Astrocyte of the cerebellum (primary cell): ENCODE measurements at regions not wholly inside any gene's neighbourhood (a gene's known extent, or its start where the extent isn't known, plus 50 kb on each side); places are given as distances from the start of the nearest gene placed in this dataset.

Experiments
- DNase-seq: peaks from one replicate; pipeline ENCODE4 v3.0.0-alpha.2; 2011; ENCODE audit warnings: low read depth
- H3K4me3 ChIP-seq: 2 replicates; pipeline ENCODE4 v1.5.1; 2011; ENCODE audit warnings: mild to moderate bottlenecking, low read depth, low read length, moderate library complexity
- in situ Hi-C: cut with HindIII; loops from 2 replicates; pipeline ENCODE4 v1.10.0; 2017; ENCODE audit warnings: low sequenced_read_pairs
- TF ChIP-seq, protein P1 (sequence below): IDR thresholded peaks from 2 replicates; pipeline ENCODE4 v1.5.1; 2012; ENCODE audit warnings: low read length, low read depth, moderate library complexity, mild to moderate bottlenecking; ENCODE audit errors: missing control alignments

DNA sequence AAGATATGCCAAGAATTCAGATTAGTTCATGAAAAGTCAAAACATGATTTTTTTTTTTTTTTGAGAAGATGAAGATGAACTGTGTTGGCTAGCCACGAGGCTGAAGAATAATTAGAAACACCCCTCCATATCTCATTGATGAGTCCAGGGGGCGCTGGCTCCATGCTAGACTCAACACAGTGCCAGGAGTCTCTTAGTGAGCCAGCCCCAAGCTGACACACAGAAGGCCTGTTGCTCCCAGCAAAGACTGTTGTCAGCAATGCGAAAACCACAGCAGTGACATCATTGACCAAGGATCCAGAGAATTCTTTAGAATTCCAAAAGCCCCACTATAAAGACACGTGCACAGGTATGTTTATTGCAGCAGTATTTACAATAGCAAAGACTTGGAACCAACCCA is 185.2 kb downstream of the ANXA2 start:
- DNase-seq = no peak
- TF ChIP-seq, protein P1, sequence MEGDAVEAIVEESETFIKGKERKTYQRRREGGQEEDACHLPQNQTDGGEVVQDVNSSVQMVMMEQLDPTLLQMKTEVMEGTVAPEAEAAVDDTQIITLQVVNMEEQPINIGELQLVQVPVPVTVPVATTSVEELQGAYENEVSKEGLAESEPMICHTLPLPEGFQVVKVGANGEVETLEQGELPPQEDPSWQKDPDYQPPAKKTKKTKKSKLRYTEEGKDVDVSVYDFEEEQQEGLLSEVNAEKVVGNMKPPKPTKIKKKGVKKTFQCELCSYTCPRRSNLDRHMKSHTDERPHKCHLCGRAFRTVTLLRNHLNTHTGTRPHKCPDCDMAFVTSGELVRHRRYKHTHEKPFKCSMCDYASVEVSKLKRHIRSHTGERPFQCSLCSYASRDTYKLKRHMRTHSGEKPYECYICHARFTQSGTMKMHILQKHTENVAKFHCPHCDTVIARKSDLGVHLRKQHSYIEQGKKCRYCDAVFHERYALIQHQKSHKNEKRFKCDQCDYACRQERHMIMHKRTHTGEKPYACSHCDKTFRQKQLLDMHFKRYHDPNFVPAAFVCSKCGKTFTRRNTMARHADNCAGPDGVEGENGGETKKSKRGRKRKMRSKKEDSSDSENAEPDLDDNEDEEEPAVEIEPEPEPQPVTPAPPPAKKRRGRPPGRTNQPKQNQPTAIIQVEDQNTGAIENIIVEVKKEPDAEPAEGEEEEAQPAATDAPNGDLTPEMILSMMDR = no peak
- H3K4me3 ChIP-seq = no peak overlapping the region
- in situ Hi-C loops = loop anchor here (5.0 kb wide), 1 partner anchor 45 kb away; no protein-coding TSS in a partner anchor

DNA sequence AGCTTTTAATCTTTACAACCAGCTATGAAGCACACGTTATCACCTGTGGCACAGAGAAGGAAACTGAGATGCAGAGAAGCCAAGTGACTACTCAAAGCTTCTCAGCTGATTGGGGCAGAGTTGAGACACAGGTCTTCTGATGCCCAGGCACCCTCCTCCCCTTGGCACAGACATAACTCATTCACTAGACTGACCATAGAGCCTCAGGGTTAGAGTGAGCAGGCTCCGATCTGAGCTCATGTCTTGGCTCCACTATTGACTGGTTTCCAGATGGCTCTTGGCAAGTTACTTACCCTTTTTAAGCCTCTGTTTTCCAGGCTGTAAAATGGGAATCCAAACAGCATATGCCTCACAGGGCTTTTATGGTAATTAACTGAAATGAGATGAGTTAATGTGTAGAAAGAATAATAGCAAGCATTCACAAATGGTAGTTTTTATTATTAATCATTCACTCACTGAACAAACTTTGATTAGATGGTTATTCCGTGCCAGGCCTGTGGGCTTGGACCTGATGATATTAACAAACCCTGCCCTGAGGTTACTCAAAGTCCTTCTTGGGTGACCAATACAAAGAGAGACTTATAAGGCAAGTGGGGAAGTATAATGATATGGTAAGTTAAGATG is 184.3 kb downstream of the ANXA2 start:
- in situ Hi-C loops = loop anchor here (5.0 kb wide), 1 partner anchor 44 kb away; no protein-coding TSS in a partner anchor
- no peak overlapping the region for H3K4me3 ChIP-seq
- no peak for DNase-seq
- TF ChIP-seq, protein P1 = no peak

DNA sequence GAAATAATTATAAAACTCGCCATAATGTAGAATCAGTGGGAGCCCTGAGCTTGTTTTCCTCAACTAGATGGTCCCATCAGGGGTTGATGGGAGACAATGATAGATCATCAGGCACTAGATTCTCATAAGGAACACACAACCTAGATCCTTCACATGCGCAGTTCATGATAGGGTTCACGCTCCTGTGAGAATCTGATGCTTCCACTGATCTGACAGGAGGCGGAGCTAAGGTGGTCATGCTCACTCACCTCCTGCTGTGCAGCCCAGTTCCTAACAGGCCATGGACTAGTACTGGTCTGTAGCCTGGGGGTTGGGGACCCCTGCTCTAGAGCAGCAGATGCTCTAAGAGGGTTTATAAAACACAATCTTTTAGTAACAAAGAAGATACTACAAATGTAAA is 183.6 kb downstream of the ANXA2 start:
- in situ Hi-C loops = loop anchor here (5.0 kb wide), 1 partner anchor 43 kb away; no protein-coding TSS in a partner anchor

DNA sequence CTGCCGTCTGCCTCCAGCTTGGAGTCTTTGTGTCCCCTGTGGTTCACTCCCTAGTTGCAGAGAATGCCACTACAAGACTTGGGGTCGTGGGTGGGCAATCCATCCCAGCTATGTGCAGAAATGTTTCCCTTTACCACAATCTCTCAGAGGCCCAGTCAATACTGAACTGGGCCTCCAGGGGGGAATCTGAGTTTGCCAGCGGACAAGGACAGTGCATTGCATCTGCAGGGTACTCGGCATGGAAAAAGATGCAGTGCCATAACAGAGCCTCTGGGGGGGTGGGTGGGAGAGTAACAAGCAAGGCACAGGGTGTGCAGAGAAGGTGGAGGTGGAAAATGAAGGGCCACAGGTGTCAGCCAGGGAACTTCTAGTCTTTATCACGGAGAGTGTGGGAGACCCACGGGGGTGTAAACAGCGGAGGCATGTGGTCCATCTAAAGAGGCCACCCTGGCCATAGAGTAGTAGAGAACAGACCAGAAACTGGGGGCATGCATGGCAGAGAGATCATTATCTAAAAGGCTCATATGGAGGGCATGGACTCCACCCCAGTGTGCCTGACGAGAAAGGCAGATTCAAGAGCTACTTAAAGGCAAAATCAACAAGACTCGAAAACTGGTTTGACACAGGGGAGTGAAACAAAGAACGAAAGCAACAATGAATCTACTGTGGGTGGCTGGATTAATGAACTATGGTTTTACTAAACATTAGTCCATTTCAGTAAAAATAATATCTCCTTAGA is 182.4 kb downstream of the ANXA2 start:
- no peak overlapping the region for H3K4me3 ChIP-seq
- DNase-seq = no peak
- TF ChIP-seq, protein P1 = no peak
- in situ Hi-C loops = no loop called here

More for the DNA sequence above, 183.6 kb downstream of the ANXA2 start:
- TF ChIP-seq, protein P1 = no peak
- no peak for DNase-seq
- no peak overlapping the region for H3K4me3 ChIP-seq

DNA sequence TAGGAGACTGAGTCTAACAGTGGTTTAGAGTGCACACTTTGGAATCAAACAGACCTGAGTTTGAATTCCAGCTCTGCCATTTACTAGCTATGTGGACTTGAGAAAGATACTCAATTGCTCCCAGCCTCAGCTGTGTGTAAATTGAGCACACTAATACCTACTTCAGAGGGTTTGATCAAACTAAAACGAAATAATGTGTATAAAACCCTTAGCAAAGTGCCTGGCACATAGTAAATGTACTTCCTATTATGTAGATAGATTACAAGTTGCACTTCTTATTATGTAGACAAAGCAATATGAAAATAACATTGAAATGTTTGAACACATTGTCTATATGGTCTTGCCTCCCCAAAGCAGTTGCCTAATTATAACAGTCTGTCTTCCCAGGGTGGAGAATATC is 180.6 kb downstream of the ANXA2 start:
- no peak overlapping the region for H3K4me3 ChIP-seq
- TF ChIP-seq, protein P1 = no peak

DNA sequence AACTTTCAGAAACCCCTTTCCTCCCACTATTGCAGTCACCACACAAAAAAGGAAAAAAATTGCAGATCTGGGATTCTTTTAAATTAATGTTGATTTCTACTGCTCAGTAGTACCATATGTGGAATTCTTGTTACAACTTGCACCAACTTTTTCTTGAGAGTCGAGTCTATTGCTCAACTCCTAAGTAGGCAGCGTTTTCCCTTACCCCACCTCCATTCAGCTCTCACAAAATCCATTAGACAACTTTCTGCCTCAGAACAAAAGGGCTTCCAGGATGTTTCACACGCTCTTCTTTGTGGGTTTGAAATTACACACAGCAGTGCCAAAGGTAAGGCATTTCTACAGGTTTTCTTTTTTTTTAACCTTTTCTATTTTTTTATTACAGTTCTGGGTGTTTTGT is 179.5 kb downstream of the ANXA2 start:
- TF ChIP-seq, protein P1 = no peak
- no peak for DNase-seq
- no peak overlapping the region for H3K4me3 ChIP-seq
- in situ Hi-C loops = no loop called here

More for the DNA sequence above, 180.6 kb downstream of the ANXA2 start:
- in situ Hi-C loops = no loop called here
- no peak for DNase-seq
